G401.6 (cell line): ENCODE measurements at regions not wholly inside any gene's neighbourhood (a gene's known extent, or its start where the extent isn't known, plus 50 kb on each side); places are given as distances from the start of the nearest gene placed in this dataset.

ENCODE experiments used
- FAIRE-seq: peaks from 2 replicates; lab custom pipeline; 2012; peaks lifted over from hg19 to GRCh38; lab: Jason Lieb, UNC

- FAIRE-seq: no peak
Observed at GRCh38 chr7:26459540-26460193, 168.0 kb downstream of the SNX10 start.

GRCh38 chr7:26460351-26461085 is 168.9 kb downstream of the SNX10 start:
- no peak for FAIRE-seq

- FAIRE-seq: no peak
Observed at GRCh38 chr7:26461518-26461917, 169.9 kb downstream of the SNX10 start.

- no peak for FAIRE-seq
Observed at GRCh38 chr7:26466007-26466406, 174.3 kb downstream of the SNX10 start.

GRCh38 chr7:26467104-26467503 is 175.4 kb downstream of the SNX10 start:
- no peak for FAIRE-seq

- no peak for FAIRE-seq
Observed at GRCh38 chr7:26467541-26467940, 175.9 kb downstream of the SNX10 start.

GRCh38 chr7:26468625-26469024 is 177.0 kb downstream of the SNX10 start:
- FAIRE-seq: no peak

GRCh38 chr7:26469188-26469587 is 177.5 kb downstream of the SNX10 start:
- FAIRE-seq: no peak

GRCh38 chr7:26470691-26471090 is 179.0 kb downstream of the SNX10 start:
- FAIRE-seq: no peak

GRCh38 chr7:26471306-26472075 is 179.8 kb downstream of the SNX10 start:
- FAIRE-seq: no peak

GRCh38 chr7:26472971-26473370 is 181.3 kb downstream of the SNX10 start:
- FAIRE-seq: no peak

GRCh38 chr7:26476271-26476670 is 184.6 kb downstream of the SNX10 start:
- no peak for FAIRE-seq

GRCh38 chr7:26477381-26477990 is 185.8 kb downstream of the SNX10 start:
- no peak for FAIRE-seq

GRCh38 chr7:26478550-26478949 is 186.9 kb downstream of the SNX10 start:
- FAIRE-seq: no peak

GRCh38 chr7:26479581-26479980 is 187.9 kb downstream of the SNX10 start:
- FAIRE-seq: no peak

- FAIRE-seq: no peak
Observed at GRCh38 chr7:26480156-26480555, 188.5 kb downstream of the SNX10 start.

- FAIRE-seq: no peak
Observed at GRCh38 chr7:26482927-26483326, 191.3 kb downstream of the SNX10 start.

- no peak for FAIRE-seq
Observed at GRCh38 chr7:26483843-26484242, 192.2 kb downstream of the SNX10 start.

GRCh38 chr7:26485367-26485934 is 193.8 kb downstream of the SNX10 start:
- no peak for FAIRE-seq

- no peak for FAIRE-seq
Observed at GRCh38 chr7:26486153-26486552, 194.5 kb downstream of the SNX10 start.

- no peak for FAIRE-seq
Observed at GRCh38 chr7:26487780-26488515, 196.3 kb downstream of the SNX10 start.

GRCh38 chr7:26489391-26489790 is 197.7 kb downstream of the SNX10 start:
- no peak for FAIRE-seq
